Liver (tissue), 8 donors: ENCODE measurements at regions not wholly inside any gene's neighbourhood (a gene's known extent, or its start where the extent isn't known, plus 50 kb on each side); places are given as distances from the start of the nearest gene placed in this dataset.

Experiments
- DNase-seq: peaks from one replicate; pipeline ENCODE4 v3.0.0-alpha.2; 2017; ENCODE audit warnings: low spot score
- H3K27ac ChIP-seq, 2 donors: one replicate each; pipeline ENCODE4 v1.7.0; 2013; ENCODE audit warnings: inconsistent platforms in 2 of 2, low read length in 2 of 2, control low read depth in 1 of 2, low read depth in 1 of 2, mild to moderate bottlenecking in 1 of 2
- H3K27me3 ChIP-seq, 4 donors: one replicate each; pipeline versions ENCODE4 v1.6.1 to v1.7.0; 2013; ENCODE audit warnings: low read length in 3 of 4, inconsistent platforms in 1 of 4, mild to moderate bottlenecking in 1 of 4, moderate library complexity in 1 of 4; ENCODE audit not compliant: control insufficient read depth in 4 of 4, insufficient read depth in 4 of 4
- H3K36me3 ChIP-seq, 4 donors: one replicate each; pipeline versions ENCODE4 v1.6.1 to v1.7.0; 2013; ENCODE audit warnings: low read length in 3 of 4, mild to moderate bottlenecking in 3 of 4, low read depth in 1 of 4, moderate library complexity in 1 of 4; ENCODE audit not compliant: control insufficient read depth in 4 of 4, insufficient read depth in 3 of 4
- H3K4me1 ChIP-seq, 4 donors: one replicate each; pipeline versions ENCODE4 v1.6.1 to v1.7.0; 2013; ENCODE audit warnings: low read length in 3 of 4, mild to moderate bottlenecking in 3 of 4, moderate library complexity in 1 of 4; ENCODE audit not compliant: control insufficient read depth in 4 of 4, insufficient read depth in 4 of 4
- H3K4me3 ChIP-seq, 3 donors: one replicate each; pipeline versions ENCODE4 v1.6.1 to v1.7.0; 2013; ENCODE audit warnings: low read length in 3 of 3, control low read depth in 1 of 3, low read depth in 1 of 3, mild to moderate bottlenecking in 1 of 3
- H3K9ac ChIP-seq, 2 donors: one replicate each; pipeline ENCODE4 v1.7.0; 2013; ENCODE audit warnings: low read length in 2 of 2, mild to moderate bottlenecking in 2 of 2, moderate library complexity in 2 of 2, control low read depth in 1 of 2, low read depth in 1 of 2
- H3K9me3 ChIP-seq, 4 donors: one replicate each; pipeline versions ENCODE4 v1.6.1 to v1.7.0; 2013; ENCODE audit warnings: low read length in 3 of 4; ENCODE audit not compliant: control insufficient read depth in 4 of 4
- EGR1 ChIP-seq, 2 donors: IDR thresholded peaks; 2 replicates each; pipeline ENCODE4 v1.6.1; 2016 to 2018; ENCODE audit warnings: antibody characterized with exemption in 2 of 2, low read depth in 2 of 2
- FOXA1 ChIP-seq: IDR thresholded peaks from 2 replicates; pipeline ENCODE4 v1.6.1; 2016; ENCODE audit warnings: antibody characterized with exemption
- GABPA ChIP-seq, 2 donors: IDR thresholded peaks in 1 of 2; conservative IDR thresholded peaks in 1 of 2; 2 replicates each; pipeline ENCODE4 v1.6.1; 2016; ENCODE audit warnings: antibody characterized with exemption in 2 of 2, mild to moderate bottlenecking in 1 of 2, moderate library complexity in 1 of 2
- NR2F2 ChIP-seq: IDR thresholded peaks from 2 replicates; pipeline ENCODE4 v1.6.1; 2016; ENCODE audit warnings: antibody characterized with exemption
- RAD21 ChIP-seq, 2 donors: IDR thresholded peaks; 2 replicates each; pipeline ENCODE4 v1.6.1; 2016; ENCODE audit warnings: antibody characterized with exemption in 2 of 2, mild to moderate bottlenecking in 2 of 2
- REST ChIP-seq: IDR thresholded peaks from 2 replicates; pipeline ENCODE4 v1.6.1; 2016; ENCODE audit warnings: antibody characterized with exemption, mild to moderate bottlenecking
- TAF1 ChIP-seq: conservative IDR thresholded peaks from 2 replicates; pipeline ENCODE4 v1.6.1; 2016; ENCODE audit warnings: antibody characterized with exemption, mild to moderate bottlenecking
- WGBS: extraction: QIAGEN DNeasy Blood & Tissue Kit; methylation state at CpG from one replicate; pipeline ENCODE4 v1.1.7; 2013; 5-methylcytosine and 5-hydroxymethylcytosine counted together
- TF ChIP-seq, protein P1 (sequence below): fragments of 150-350 bp; IDR thresholded peaks from 2 replicates; pipeline ENCODE4 v1.5.1; 2017; ENCODE audit warnings: improper control_type of control experiment, low read depth, low read length; ENCODE audit not compliant: missing input control
- TF ChIP-seq, protein P2 (sequence below): IDR thresholded peaks from 2 replicates; pipeline ENCODE4 v1.6.1; 2016; ENCODE audit warnings: antibody characterized with exemption
- donor health status: healthy.
- donor health status: healthy.
- donor health status: healthy.
- donor health status: healthy.
- donor health status: healthy.

- no peak for DNase-seq
- no peaks in the 10 kb centered on the region for H3K27me3 ChIP-seq
- H3K9ac ChIP-seq = no peak overlapping the region
- peaks cover 5 to 12% (median 10%) of the 10 kb centered on the region in 4 donors for H3K4me1 ChIP-seq
- H3K27ac ChIP-seq = no peak overlapping the region
- H3K4me3 ChIP-seq = no peak overlapping the region
- H3K9me3 ChIP-seq = no peaks in the 10 kb centered on the region
- WGBS = 94% methylated on average over 5 of the region's 5 CpGs
- TF ChIP-seq EGR1 (IDR thresholded peaks at IDR 0.05; ENCODE audit: low read depth in 2 of 2) = no peak
- TF ChIP-seq TAF1 = no peak
- TF ChIP-seq NR2F2 = no peak
- no peak for TF ChIP-seq RAD21 (IDR thresholded peaks at IDR 0.05)
- no peak for TF ChIP-seq FOXA1
- TF ChIP-seq, protein P1, sequence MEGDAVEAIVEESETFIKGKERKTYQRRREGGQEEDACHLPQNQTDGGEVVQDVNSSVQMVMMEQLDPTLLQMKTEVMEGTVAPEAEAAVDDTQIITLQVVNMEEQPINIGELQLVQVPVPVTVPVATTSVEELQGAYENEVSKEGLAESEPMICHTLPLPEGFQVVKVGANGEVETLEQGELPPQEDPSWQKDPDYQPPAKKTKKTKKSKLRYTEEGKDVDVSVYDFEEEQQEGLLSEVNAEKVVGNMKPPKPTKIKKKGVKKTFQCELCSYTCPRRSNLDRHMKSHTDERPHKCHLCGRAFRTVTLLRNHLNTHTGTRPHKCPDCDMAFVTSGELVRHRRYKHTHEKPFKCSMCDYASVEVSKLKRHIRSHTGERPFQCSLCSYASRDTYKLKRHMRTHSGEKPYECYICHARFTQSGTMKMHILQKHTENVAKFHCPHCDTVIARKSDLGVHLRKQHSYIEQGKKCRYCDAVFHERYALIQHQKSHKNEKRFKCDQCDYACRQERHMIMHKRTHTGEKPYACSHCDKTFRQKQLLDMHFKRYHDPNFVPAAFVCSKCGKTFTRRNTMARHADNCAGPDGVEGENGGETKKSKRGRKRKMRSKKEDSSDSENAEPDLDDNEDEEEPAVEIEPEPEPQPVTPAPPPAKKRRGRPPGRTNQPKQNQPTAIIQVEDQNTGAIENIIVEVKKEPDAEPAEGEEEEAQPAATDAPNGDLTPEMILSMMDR = no peak
- peaks cover 0 to 16% (median 4%) of the 10 kb centered on the region in 4 donors for H3K36me3 ChIP-seq
These were observed 86.6 kb upstream of the KCTD7 start for GRCh38 chr7:66542049-66542448.

DNA sequence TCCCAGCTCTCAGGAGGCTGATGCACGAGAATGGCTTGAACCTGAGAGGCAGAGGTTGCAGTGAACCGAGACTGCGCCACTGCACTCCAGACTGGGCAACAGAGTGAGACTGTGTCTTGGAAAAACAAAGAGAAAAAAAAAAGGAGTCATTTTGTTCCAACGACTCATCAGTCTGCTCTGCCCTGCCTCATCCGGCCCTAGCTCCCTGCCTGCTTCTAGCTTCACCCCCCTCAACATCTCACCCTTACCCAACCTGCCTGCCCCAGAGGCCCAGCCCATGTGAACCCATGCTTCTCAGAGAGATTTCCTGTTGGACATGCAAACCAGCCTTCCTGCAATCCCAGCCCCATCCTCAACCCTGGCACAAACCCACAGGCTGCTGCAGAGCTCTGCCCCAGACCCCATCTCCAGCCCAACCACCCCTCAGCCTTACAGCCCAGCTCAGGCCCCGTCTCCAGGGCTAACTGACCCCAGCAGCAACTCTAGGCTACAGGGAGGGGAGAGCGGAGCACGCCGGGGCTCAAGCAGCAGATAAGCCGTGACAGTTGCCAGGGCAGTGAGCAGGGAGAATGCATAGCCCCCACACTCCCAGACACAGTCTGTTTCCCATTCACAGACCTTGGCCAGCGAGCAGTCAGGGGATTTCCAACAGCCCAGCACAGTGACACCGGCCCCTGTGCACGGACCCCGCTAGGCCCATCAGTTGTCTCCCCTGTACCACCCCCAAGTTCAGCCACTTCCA, 86.0 kb upstream of the KCTD7 start:
- WGBS = 77% methylated on average over 14 of the region's 14 CpGs
- H3K36me3 ChIP-seq = peaks cover 0 to 16% (median 5%) of the 10 kb centered on the region in 4 donors
- H3K4me1 ChIP-seq = peaks cover 0 to 5% (median 4%) of the 10 kb centered on the region in 4 donors
- no peak overlapping the region for H3K27ac ChIP-seq
- TF ChIP-seq GABPA (IDR thresholded peaks at IDR 0.05 in 1 of 2, conservative IDR thresholded peaks at IDR 0.05 in 1 of 2) = no peak
- no peak for TF ChIP-seq REST
- TF ChIP-seq FOXA1 = no peak
- TF ChIP-seq TAF1 = no peak
- no peak for TF ChIP-seq NR2F2
- TF ChIP-seq, protein P1 = no peak
- TF ChIP-seq, protein P2, sequence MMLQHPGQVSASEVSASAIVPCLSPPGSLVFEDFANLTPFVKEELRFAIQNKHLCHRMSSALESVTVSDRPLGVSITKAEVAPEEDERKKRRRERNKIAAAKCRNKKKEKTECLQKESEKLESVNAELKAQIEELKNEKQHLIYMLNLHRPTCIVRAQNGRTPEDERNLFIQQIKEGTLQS = no peak
- no peaks in the 10 kb centered on the region for H3K27me3 ChIP-seq
- no peak overlapping the region for H3K9ac ChIP-seq
- H3K9me3 ChIP-seq = no peaks in the 10 kb centered on the region
- H3K4me3 ChIP-seq = no peak overlapping the region
- DNase-seq = no peak
